ENCODE measurements at regions not wholly inside any gene's neighbourhood (a gene's known extent, or its start where the extent isn't known, plus 50 kb on each side); places are given as distances from the start of the nearest gene placed in this dataset.

- no peak for TF ChIP-seq CTCF (IDR thresholded peaks at IDR 0.05)
- TF ChIP-seq POLR2A (IDR thresholded peaks at IDR 0.05): no peak
These were observed 380.1 kb downstream of the NUF2 start for GRCh38 chr1:163701783-163702374.
